GM12878 (cell line): ENCODE measurements at regions not wholly inside any gene's neighbourhood (a gene's known extent, or its start where the extent isn't known, plus 50 kb on each side); places are given as distances from the start of the nearest gene placed in this dataset.

Experiments
- ATAC-seq: fragments of 200-7000 bp; cut with Tn5 transposase; 3 replicates; pipeline ENCODE4 v1.9.1; 2020; ENCODE audit warnings: mild to moderate bottlenecking, moderate library complexity
- BruUV-seq: library from RNA; stranded (reverse); fragments of 400-500 nt; replicated peaks from 2 replicates; lab custom pipeline; 2021; lab: Mats Ljungman, UMichigan
- CTCF ChIA-PET: fragments of 300-600 bp; sonication (Branson Sonifier 250); formaldehyde crosslinking; extraction: SDS; loops from one replicate; lab custom pipeline; 2021; ENCODE audit warnings: inconsistent platforms; lab: Yijun Ruan, JAX
- POLR2A ChIA-PET: fragments of 350-600 bp; formaldehyde crosslinking; extraction: SDS; loops from one replicate; lab custom pipeline; 2021; ENCODE audit warnings: inconsistent platforms; lab: Charles Lee
- RAD21 ChIA-PET: fragments of 300-600 bp; sonication (Branson Sonifier 250); formaldehyde crosslinking; loops from one replicate; lab custom pipeline; 2023; ENCODE audit warnings: antibody characterized with exemption; ENCODE audit not compliant: unreplicated experiment; lab: Charles Lee
- SMC1A ChIA-PET: fragments of 300-600 bp; sonication (Branson Sonifier 250); formaldehyde crosslinking; loops from one replicate; lab custom pipeline; 2023; ENCODE audit not compliant: unreplicated experiment, uncharacterized antibody; lab: Charles Lee
- DNase-seq: peaks from one replicate; pipeline ENCODE4 v3.0.0-alpha.2; 2011; ENCODE audit warnings: low read depth, low spot score
- FAIRE-seq: peaks from 3 replicates; lab custom pipeline; 2011; peaks lifted over from hg19 to GRCh38; lab: Jason Lieb, UNC
- H2AFZ ChIP-seq: 2 replicates; pipeline ENCODE4 v1.6.0; 2011; ENCODE audit warnings: low read depth, low read length, control low read depth; ENCODE audit not compliant: control insufficient read depth
- H3K27ac ChIP-seq: 2 replicates; pipeline ENCODE4 v1.5.1; 2011; ENCODE audit warnings: control low read depth; ENCODE audit not compliant: control insufficient read depth, insufficient read depth
- H3K27me3 ChIP-seq, 2 experiments: replicated peaks in 1 of 2; 2 replicates each; pipeline versions ENCODE4 v1.6.0 to v1.6.1; 2011; ENCODE audit warnings: low read length in 1 of 2; ENCODE audit not compliant: control insufficient read depth in 2 of 2, insufficient read depth in 2 of 2
- H3K36me3 ChIP-seq, 2 experiments: 2 replicates each; pipeline ENCODE4 v1.5.1; 2011; ENCODE audit warnings: low read length in 1 of 2; ENCODE audit not compliant: control insufficient read depth in 2 of 2, insufficient read depth in 2 of 2
- H3K4me1 ChIP-seq: 2 replicates; pipeline ENCODE4 v1.6.1; 2011; ENCODE audit warnings: mild to moderate bottlenecking, low read length, moderate library complexity, mixed read lengths; ENCODE audit not compliant: control insufficient read depth, insufficient read depth
- H3K4me2 ChIP-seq: 2 replicates; pipeline ENCODE4 v1.6.0; 2011; ENCODE audit warnings: control low read depth; ENCODE audit not compliant: control insufficient read depth, insufficient read depth
- H3K4me3 ChIP-seq: fragments of 200-600 bp; sonication (generic); 2 replicates; pipeline ENCODE4 v1.5.1; 2016
- H3K79me2 ChIP-seq: 2 replicates; pipeline ENCODE4 v1.6.0; 2011; ENCODE audit warnings: low read length; ENCODE audit not compliant: control insufficient read depth, insufficient read depth
- H3K9ac ChIP-seq: 2 replicates; pipeline ENCODE4 v1.8.0; 2011; ENCODE audit warnings: low read length, control low read depth, mixed read lengths; ENCODE audit not compliant: control insufficient read depth, insufficient read depth
- H3K9me3 ChIP-seq: replicated peaks from 3 replicates; pipeline ENCODE4 v1.5.1; 2011; ENCODE audit warnings: mild to moderate bottlenecking, low read length; ENCODE audit not compliant: control insufficient read depth, insufficient read depth
- H4K20me1 ChIP-seq: 2 replicates; pipeline ENCODE4 v1.6.0; 2011; ENCODE audit not compliant: control insufficient read depth, insufficient read depth
- BCL3 ChIP-seq: IDR thresholded peaks from 2 replicates; pipeline ENCODE4 v1.6.1; 2011; ENCODE audit warnings: borderline replicate concordance, low read depth, mild to moderate bottlenecking, moderate library complexity, low read length; ENCODE audit not compliant: insufficient read depth, poor library complexity, severe bottlenecking
- CBX3 ChIP-seq: fragments of 200-600 bp; sonication (generic); IDR thresholded peaks from 2 replicates; pipeline ENCODE4 v1.6.1; 2016; ENCODE audit warnings: low read depth, borderline replicate concordance
- CHD2 ChIP-seq: IDR thresholded peaks from 2 replicates; pipeline ENCODE4 v1.6.1; 2011; ENCODE audit warnings: low read depth, low read length, improper control_type of control experiment, borderline replicate concordance
- E4F1 ChIP-seq: fragments of 450-650 bp; IDR thresholded peaks from 2 replicates; pipeline ENCODE4 v1.6.1; 2018; ENCODE audit warnings: borderline replicate concordance, mild to moderate bottlenecking; ENCODE audit not compliant: partially characterized antibody
- FOS ChIP-seq: IDR thresholded peaks from 3 replicates; pipeline ENCODE4 v1.6.1; 2011; ENCODE audit warnings: borderline replicate concordance; ENCODE audit not compliant: insufficient read length; ENCODE audit errors: extremely low read depth
- NFIC ChIP-seq: IDR thresholded peaks from 2 replicates; pipeline ENCODE4 v1.6.1; 2012; ENCODE audit warnings: low read depth, mild to moderate bottlenecking, inconsistent platforms, low read length, moderate library complexity
- NRF1 ChIP-seq: conservative IDR thresholded peaks from 2 replicates; pipeline ENCODE4 v1.6.1; 2011; ENCODE audit warnings: mild to moderate bottlenecking, low read depth, low read length, improper control_type of control experiment
- POLR2AphosphoS5 ChIP-seq: IDR thresholded peaks from 2 replicates; pipeline ENCODE4 v1.6.1; 2011; ENCODE audit warnings: mild to moderate bottlenecking, low read length, inconsistent platforms
- PRDM15 ChIP-seq: fragments of 450-650 bp; formaldehyde crosslinking; IDR thresholded peaks from 2 replicates; pipeline ENCODE4 v1.4.0; 2020; ENCODE audit warnings: mild to moderate bottlenecking, moderate library complexity
- RCOR1 ChIP-seq: conservative IDR thresholded peaks from 2 replicates; pipeline ENCODE4 v1.6.1; 2012; ENCODE audit warnings: low read depth, low read length, improper control_type of control experiment
- SIX5 ChIP-seq: IDR thresholded peaks from 2 replicates; pipeline ENCODE4 v1.6.1; 2011; ENCODE audit warnings: mild to moderate bottlenecking, low read depth, low read length, moderate library complexity; ENCODE audit not compliant: severe bottlenecking
- ZNF217 ChIP-seq: fragments of 450-650 bp; IDR thresholded peaks from 2 replicates; pipeline ENCODE4 v1.6.1; 2017; ENCODE audit warnings: antibody characterized with exemption, mild to moderate bottlenecking
- ZNF384 ChIP-seq: IDR thresholded peaks from 2 replicates; pipeline ENCODE4 v1.6.1; 2012; ENCODE audit warnings: low read depth, mild to moderate bottlenecking, low read length, improper control_type of control experiment, borderline replicate concordance
- ZZZ3 ChIP-seq: IDR thresholded peaks from 2 replicates; pipeline ENCODE4 v1.6.1; 2011; ENCODE audit warnings: low read depth; ENCODE audit not compliant: control insufficient read depth, insufficient read length
- in situ Hi-C: fragments of 300-500 bp; cut with MboI; formaldehyde crosslinking; loops from 9 replicates; pipeline ENCODE4 v1.14.3; 2018; ENCODE audit warnings: mixed read lengths
- intact Hi-C: fragments of 100-400 bp; cut with micrococcal nuclease; formaldehyde crosslinking; loops from one replicate; pipeline ENCODE4 v1.14.2; 2022; ENCODE audit not compliant: unreplicated experiment
- TF ChIP-seq, protein P1 (sequence below): fragments of 150-350 bp; IDR thresholded peaks from 2 replicates; pipeline ENCODE4 v1.6.1; 2014; ENCODE audit warnings: mild to moderate bottlenecking, low read depth, low read length

DNA sequence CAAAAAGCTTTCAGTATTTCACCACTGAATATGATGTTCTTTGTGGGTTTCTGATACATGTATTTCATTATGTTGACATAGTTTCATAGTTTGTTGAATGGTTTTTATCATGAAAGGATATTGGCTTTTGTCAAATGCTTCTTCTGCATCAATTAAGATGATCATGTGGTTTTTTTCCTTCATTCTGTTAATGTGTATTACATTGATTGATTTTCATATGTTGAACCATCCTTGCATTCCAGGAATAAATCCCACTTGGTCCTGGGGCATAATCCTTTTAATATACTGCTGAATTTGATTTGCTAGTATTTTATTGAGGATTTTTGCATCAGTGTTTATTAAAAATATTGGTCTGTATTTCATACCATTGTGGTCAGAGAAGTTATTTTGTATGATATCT, 70.9 kb upstream of the BHLHE23 start:
- no TSS peak for BruUV-seq
- CTCF ChIA-PET: no interaction called here
- no peaks in the 10 kb centered on the region for H3K79me2 ChIP-seq
- RAD21 ChIA-PET: no interaction called here
- POLR2A ChIA-PET: no interaction called here
- intact Hi-C loops: no loop called here
- DNase-seq (no peak), FAIRE-seq (no peak), ATAC-seq (no peak)
- no peak overlapping the region for H3K9ac ChIP-seq
- no peaks in the 10 kb centered on the region for H3K36me3 ChIP-seq
- SMC1A ChIA-PET: no interaction called here
- no peak overlapping the region for H2AFZ ChIP-seq
- H4K20me1 ChIP-seq: no peaks in the 10 kb centered on the region
- no peaks in the 10 kb centered on the region; the same call in 1 of the 3 replicates for H3K9me3 ChIP-seq
- no peak overlapping the region for H3K4me2 ChIP-seq
- in situ Hi-C loops: no loop called here
- H3K27me3 ChIP-seq: no peaks in the 10 kb centered on the region; a peak in 2 of 4 replicates
- H3K4me1 ChIP-seq: no peaks in the 10 kb centered on the region
- H3K27ac ChIP-seq: no peak overlapping the region
- H3K4me3 ChIP-seq: no peak overlapping the region
- TF ChIP-seq SIX5 (no peak), RCOR1 (no peak), E4F1 (no peak), BCL3 (no peak), FOS (no peak), ZZZ3 (no peak), POLR2AphosphoS5 (no peak), PRDM15 (CRISPR knock-in tag) (no peak), ZNF384 (no peak), CBX3 (no peak), CHD2 (no peak), NRF1 (no peak), NFIC (no peak), ZNF217 (no peak)
- TF ChIP-seq, protein P1, sequence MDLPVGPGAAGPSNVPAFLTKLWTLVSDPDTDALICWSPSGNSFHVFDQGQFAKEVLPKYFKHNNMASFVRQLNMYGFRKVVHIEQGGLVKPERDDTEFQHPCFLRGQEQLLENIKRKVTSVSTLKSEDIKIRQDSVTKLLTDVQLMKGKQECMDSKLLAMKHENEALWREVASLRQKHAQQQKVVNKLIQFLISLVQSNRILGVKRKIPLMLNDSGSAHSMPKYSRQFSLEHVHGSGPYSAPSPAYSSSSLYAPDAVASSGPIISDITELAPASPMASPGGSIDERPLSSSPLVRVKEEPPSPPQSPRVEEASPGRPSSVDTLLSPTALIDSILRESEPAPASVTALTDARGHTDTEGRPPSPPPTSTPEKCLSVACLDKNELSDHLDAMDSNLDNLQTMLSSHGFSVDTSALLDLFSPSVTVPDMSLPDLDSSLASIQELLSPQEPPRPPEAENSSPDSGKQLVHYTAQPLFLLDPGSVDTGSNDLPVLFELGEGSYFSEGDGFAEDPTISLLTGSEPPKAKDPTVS: no peak
